SU-DHL-6 (cell line): ENCODE measurements at regions not wholly inside any gene's neighbourhood (a gene's known extent, or its start where the extent isn't known, plus 50 kb on each side); places are given as distances from the start of the nearest gene placed in this dataset.

Experiments used
- H2AFZ ChIP-seq: fragments of 200-600 bp; sonication (generic); 2 replicates; pipeline ENCODE4 v1.6.1; 2014; ENCODE audit warnings: low read depth, mild to moderate bottlenecking, moderate library complexity, mixed read lengths, antibody characterized with exemption, low read length; ENCODE audit not compliant: severe bottlenecking
- H3F3A ChIP-seq: fragments of 200-600 bp; shearing (Covaris generic); 2 replicates; pipeline ENCODE4 v1.6.0; 2016; ENCODE audit warnings: antibody characterized with exemption, mild to moderate bottlenecking; ENCODE audit not compliant: insufficient read depth
- H3K27ac ChIP-seq: fragments of 200-600 bp; sonication (generic); 2 replicates; pipeline ENCODE4 v1.5.1; 2016; ENCODE audit warnings: low read depth, mild to moderate bottlenecking, low read length, moderate library complexity, mixed read lengths
- H3K27me3 ChIP-seq: fragments of 200-600 bp; sonication (generic), shearing (Covaris generic); 2 replicates; pipeline ENCODE4 v1.6.0; 2014; ENCODE audit warnings: mild to moderate bottlenecking, low read length
- H3K36me3 ChIP-seq: fragments of 200-600 bp; sonication (generic); 2 replicates; pipeline ENCODE4 v1.6.1; 2014; ENCODE audit warnings: mild to moderate bottlenecking, low read length, mixed read lengths
- H3K4me2 ChIP-seq: fragments of 300-600, 200-600 bp; shearing (Covaris generic), sonication (generic); 2 replicates; pipeline ENCODE4 v1.6.0; 2014; ENCODE audit warnings: low read length, low read depth, mild to moderate bottlenecking; ENCODE audit not compliant: poor library complexity, severe bottlenecking
- H3K4me3 ChIP-seq: fragments of 200-600 bp; sonication (generic); 2 replicates; pipeline ENCODE4 v1.5.1; 2014; ENCODE audit warnings: antibody characterized with exemption, low read length, mild to moderate bottlenecking, mixed read lengths; ENCODE audit not compliant: insufficient read depth, poor library complexity, severe bottlenecking
- H3K79me2 ChIP-seq: fragments of 200-600 bp; sonication (generic); 2 replicates; pipeline ENCODE4 v1.6.1; 2014; ENCODE audit warnings: mild to moderate bottlenecking, low read length, moderate library complexity; ENCODE audit not compliant: insufficient read depth
- H3K9ac ChIP-seq: fragments of 200-600 bp; sonication (generic); 2 replicates; pipeline ENCODE4 v1.7.0; 2014; ENCODE audit warnings: mild to moderate bottlenecking, low read length
- H3K9me2 ChIP-seq: fragments of 200-600 bp; sonication (generic); replicated peaks from 2 replicates; pipeline ENCODE4 v1.6.1; 2014; ENCODE audit warnings: low read length; ENCODE audit not compliant: insufficient read depth
- H3K9me3 ChIP-seq: fragments of 200-600 bp; sonication (generic); 2 replicates; pipeline ENCODE4 v1.6.1; 2014; ENCODE audit warnings: low read length, mixed read lengths; ENCODE audit not compliant: insufficient read depth
- H4K20me1 ChIP-seq: fragments of 200-600 bp; sonication (generic); 2 replicates; pipeline ENCODE4 v1.6.1; 2014; ENCODE audit warnings: low read depth, mild to moderate bottlenecking, antibody characterized with exemption, low read length, moderate library complexity, mixed read lengths
- CTCF ChIP-seq: fragments of 200-600 bp; sonication (generic); IDR thresholded peaks from one replicate; pipeline ENCODE4 v1.5.1; 2017; ENCODE audit warnings: antibody characterized with exemption, mild to moderate bottlenecking, low read length, moderate library complexity; ENCODE audit not compliant: insufficient read depth, poor library complexity, severe bottlenecking
- EZH2phosphoT487 ChIP-seq: fragments of 200-600 bp; sonication (generic), shearing (Covaris generic); conservative IDR thresholded peaks from 2 replicates; pipeline ENCODE4 v1.6.1; 2018; ENCODE audit warnings: mild to moderate bottlenecking, antibody characterized with exemption, low read length, moderate library complexity, mixed read lengths

DNA sequence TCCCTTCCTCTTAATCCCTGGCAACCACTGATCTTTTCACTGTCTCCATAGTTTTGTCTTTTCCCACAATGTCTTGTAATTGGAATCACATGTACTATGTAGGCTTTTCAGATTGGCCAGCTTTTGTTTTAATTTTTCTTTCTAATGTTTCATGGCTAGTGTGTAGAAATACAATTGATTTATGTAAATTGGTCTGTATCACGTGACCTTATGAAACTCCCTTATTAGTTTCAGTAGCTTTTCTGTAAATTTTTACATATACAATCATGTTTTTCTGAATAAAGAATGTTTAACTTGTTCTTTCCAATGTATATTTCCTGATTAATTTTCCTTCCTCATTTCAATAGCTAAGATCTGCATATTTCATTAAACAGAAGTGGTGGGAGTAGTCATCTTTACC, 319.3 kb downstream of the MDFIC start:
- no peak for TF ChIP-seq CTCF
- TF ChIP-seq EZH2phosphoT487: no peak
- H3K27ac ChIP-seq: no peak overlapping the region
- H3K4me2 ChIP-seq: no peak overlapping the region
- H3K27me3 ChIP-seq: no peaks in the 10 kb centered on the region
- H4K20me1 ChIP-seq: no peaks in the 10 kb centered on the region
- no peaks in the 10 kb centered on the region for H3K9me3 ChIP-seq
- H3K9ac ChIP-seq: no peak overlapping the region
- H3K36me3 ChIP-seq: no peaks in the 10 kb centered on the region
- H3F3A ChIP-seq: no peaks in the 10 kb centered on the region
- H3K4me3 ChIP-seq: no peak overlapping the region
- H3K79me2 ChIP-seq: no peaks in the 10 kb centered on the region
- no peaks in the 10 kb centered on the region for H3K9me2 ChIP-seq
- H2AFZ ChIP-seq: no peak overlapping the region

DNA sequence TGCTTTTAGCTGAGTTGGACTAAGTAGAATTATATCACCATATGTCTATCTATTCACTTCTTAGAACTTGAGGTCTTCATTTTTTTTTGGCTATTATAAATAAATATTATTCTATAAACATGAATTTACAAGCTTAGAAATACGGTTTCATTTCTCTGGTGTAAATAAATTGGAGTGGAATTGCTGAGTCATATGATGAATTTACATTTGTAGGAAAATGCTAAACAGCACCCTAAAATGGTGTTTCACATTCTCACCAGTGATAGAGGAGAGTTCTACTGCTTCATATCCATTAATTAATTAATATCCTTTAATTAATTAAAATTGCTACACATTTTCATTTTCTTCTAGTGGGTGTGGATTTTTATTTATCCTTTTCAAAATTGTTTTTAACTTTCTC, 318.3 kb downstream of the MDFIC start:
- Histone ChIP-seq H3K36me3 (no peaks in the 10 kb centered on the region), H3K27ac (no peak overlapping the region), H3K4me3 (no peak overlapping the region), H3K27me3 (no peaks in the 10 kb centered on the region), H3K79me2 (no peaks in the 10 kb centered on the region), H2AFZ (no peak overlapping the region), H3K9me2 (no peaks in the 10 kb centered on the region), H4K20me1 (no peaks in the 10 kb centered on the region), H3K9ac (no peak overlapping the region), H3K9me3 (no peaks in the 10 kb centered on the region), H3K4me2 (no peak overlapping the region), H3F3A (no peaks in the 10 kb centered on the region)
- TF ChIP-seq EZH2phosphoT487 (no peak), CTCF (no peak)

- no peak overlapping the region for H3K9ac ChIP-seq
- H2AFZ ChIP-seq: no peak overlapping the region
- H3F3A ChIP-seq: no peaks in the 10 kb centered on the region
- no peaks in the 10 kb centered on the region for H3K36me3 ChIP-seq
- H3K9me2 ChIP-seq: no peaks in the 10 kb centered on the region
- H3K4me2 ChIP-seq: no peak overlapping the region
- no peaks in the 10 kb centered on the region for H3K79me2 ChIP-seq
- no peaks in the 10 kb centered on the region for H3K27me3 ChIP-seq
- H4K20me1 ChIP-seq: no peaks in the 10 kb centered on the region
- no peak overlapping the region for H3K27ac ChIP-seq
- TF ChIP-seq CTCF: no peak
- TF ChIP-seq EZH2phosphoT487: no peak
- H3K4me3 ChIP-seq: no peak overlapping the region
- no peaks in the 10 kb centered on the region for H3K9me3 ChIP-seq
Measured at GRCh38 chr7:115235075-115235474, 313.2 kb downstream of the MDFIC start.

DNA sequence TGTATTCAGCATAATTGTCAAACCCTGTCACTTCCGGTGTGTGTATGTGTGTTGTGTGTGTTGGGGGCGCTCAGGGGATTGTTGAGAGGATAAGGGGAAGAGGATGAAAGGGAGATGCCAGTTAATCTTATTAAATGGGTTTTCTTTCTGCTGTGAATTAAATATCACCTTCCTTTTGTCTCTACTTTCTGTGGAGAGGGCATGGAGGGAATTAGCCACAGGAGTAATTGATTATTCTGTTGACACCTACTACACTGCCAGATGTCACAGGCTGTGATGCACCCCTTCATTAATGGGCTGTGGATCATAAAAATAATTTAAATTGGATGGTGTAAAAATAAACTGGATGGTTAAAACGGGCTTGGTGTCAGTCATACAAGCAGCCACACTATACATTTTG, 311.9 kb downstream of the MDFIC start:
- TF ChIP-seq EZH2phosphoT487 (no peak), CTCF (no peak)
- Histone ChIP-seq H3K36me3 (no peaks in the 10 kb centered on the region), H3K9ac (no peak overlapping the region), H3K9me3 (no peaks in the 10 kb centered on the region), H3K79me2 (no peaks in the 10 kb centered on the region), H3K27ac (no peak overlapping the region), H3K4me2 (no peak overlapping the region), H3K9me2 (no peaks in the 10 kb centered on the region), H2AFZ (no peak overlapping the region), H3F3A (no peaks in the 10 kb centered on the region), H4K20me1 (no peaks in the 10 kb centered on the region), H3K4me3 (no peak overlapping the region), H3K27me3 (no peaks in the 10 kb centered on the region)
